Natural killer cell (primary cell): ENCODE measurements at regions not wholly inside any gene's neighbourhood (a gene's known extent, or its start where the extent isn't known, plus 50 kb on each side); places are given as distances from the start of the nearest gene placed in this dataset.
"Not testable (repeated sequence)": the region's sequence is repeated elsewhere in the genome, so short reads cannot be mapped to it uniquely, and the experiment has no call there.

Experiments
- ATAC-seq, 3 donors: fragments of 150-1000 bp in 2 of 3; fragments of 200-7000 bp in 1 of 3; cut with Tn5 transposase; 1 replicate in 1 of 3; 2 replicates in 2 of 3; pipeline ENCODE4 v1.10.0; 2021; ENCODE audit warnings: mild to moderate bottlenecking in 2 of 3, moderate library complexity in 2 of 3
- DNase-seq, 2 donors: peaks; one replicate each; pipeline versions ENCODE4 v3.0.0 to v3.0.0-alpha.2; 2013 to 2021; ENCODE audit warnings: mixed read lengths in 1 of 2
- H3K27ac ChIP-seq: one replicate; pipeline ENCODE4 v1.5.1; 2013; ENCODE audit warnings: mild to moderate bottlenecking, low read length
- H3K27me3 ChIP-seq: one replicate; pipeline ENCODE4 v1.6.1; 2013; ENCODE audit warnings: low read length; ENCODE audit not compliant: control insufficient read depth, insufficient read depth
- H3K36me3 ChIP-seq: one replicate; pipeline ENCODE4 v1.6.1; 2013; ENCODE audit warnings: low read length; ENCODE audit not compliant: control insufficient read depth, insufficient read depth
- H3K4me1 ChIP-seq: one replicate; pipeline ENCODE4 v1.6.1; 2013; ENCODE audit warnings: low read length; ENCODE audit not compliant: control insufficient read depth, insufficient read depth
- H3K4me3 ChIP-seq: one replicate; pipeline ENCODE4 v1.5.1; 2013; ENCODE audit warnings: low read length
- H3K9me3 ChIP-seq: one replicate; pipeline ENCODE4 v1.6.1; 2013; ENCODE audit warnings: low read length; ENCODE audit not compliant: control insufficient read depth, insufficient read depth
- H3K27ac Mint-ChIP-seq, 2 donors: one replicate each; pipeline ENCODE4 v1.8.0; 2022; ENCODE audit warnings: mild to moderate bottlenecking in 2 of 2, mixed read lengths in 2 of 2, moderate library complexity in 1 of 2
- H3K27me3 Mint-ChIP-seq, 2 donors: one replicate each; pipeline ENCODE4 v1.8.0; 2022; ENCODE audit warnings: low read depth in 2 of 2, mixed read lengths in 2 of 2
- H3K36me3 Mint-ChIP-seq: one replicate; pipeline ENCODE4 v1.8.0; 2022; ENCODE audit warnings: mixed read lengths
- H3K4me1 Mint-ChIP-seq, 2 donors: one replicate each; pipeline ENCODE4 v1.8.0; 2022; ENCODE audit warnings: mixed read lengths in 2 of 2
- H3K4me3 Mint-ChIP-seq: one replicate; pipeline ENCODE4 v1.8.0; 2022; ENCODE audit warnings: mild to moderate bottlenecking, moderate library complexity, mixed read lengths
- H3K9me3 Mint-ChIP-seq, 2 donors: one replicate each; pipeline ENCODE4 v1.8.0; 2022; ENCODE audit warnings: mixed read lengths in 2 of 2
- WGBS: methylation state at CpG from one replicate; pipeline ENCODE4 v1.1.7; 2013; ENCODE audit warnings: missing lambda C conversion rate; ENCODE audit not compliant: insufficient coverage; 5-methylcytosine and 5-hydroxymethylcytosine counted together
- intact Hi-C: fragments of 100-400 bp; cut with micrococcal nuclease; formaldehyde crosslinking; loops from one replicate; pipeline ENCODE4 v1.14.2; 2022
- TF ChIP-seq, protein P1 (sequence below): fragments of 200-600 bp; IDR thresholded peaks from one replicate; pipeline ENCODE4 v1.8.0; 2022; ENCODE audit warnings: antibody characterized with exemption

DNA sequence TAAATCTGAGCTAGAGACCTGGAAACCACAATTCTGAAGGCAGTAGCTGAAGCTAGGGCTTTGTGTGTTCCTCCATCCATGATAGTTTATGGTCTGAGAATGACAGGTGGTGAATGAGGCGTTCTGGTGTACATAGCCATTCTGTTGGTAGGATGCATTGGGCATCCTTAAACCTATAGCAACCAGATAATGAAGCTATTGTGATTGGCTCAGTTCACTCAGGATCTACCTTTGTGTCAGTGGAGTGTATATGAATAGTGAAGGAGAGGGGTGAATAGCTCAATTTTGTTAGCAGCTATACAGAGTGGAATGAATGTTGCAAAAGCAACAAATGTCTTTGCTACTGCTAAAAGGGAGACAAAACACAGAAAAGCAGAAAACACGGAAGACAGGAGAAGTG, 80.0 kb upstream of the PCDH20 start:
- WGBS, result 100% methylated on average over 1 of the region's 2 CpGs
- Histone ChIP-seq H3K4me3 (no peak overlapping the region), H3K36me3 (no peaks in the 10 kb centered on the region), H3K27ac (no peak overlapping the region), H3K27me3 (no peaks in the 10 kb centered on the region), H3K9me3 (no peaks in the 10 kb centered on the region), H3K4me1 (no peaks in the 10 kb centered on the region)
- TF ChIP-seq, protein P1, sequence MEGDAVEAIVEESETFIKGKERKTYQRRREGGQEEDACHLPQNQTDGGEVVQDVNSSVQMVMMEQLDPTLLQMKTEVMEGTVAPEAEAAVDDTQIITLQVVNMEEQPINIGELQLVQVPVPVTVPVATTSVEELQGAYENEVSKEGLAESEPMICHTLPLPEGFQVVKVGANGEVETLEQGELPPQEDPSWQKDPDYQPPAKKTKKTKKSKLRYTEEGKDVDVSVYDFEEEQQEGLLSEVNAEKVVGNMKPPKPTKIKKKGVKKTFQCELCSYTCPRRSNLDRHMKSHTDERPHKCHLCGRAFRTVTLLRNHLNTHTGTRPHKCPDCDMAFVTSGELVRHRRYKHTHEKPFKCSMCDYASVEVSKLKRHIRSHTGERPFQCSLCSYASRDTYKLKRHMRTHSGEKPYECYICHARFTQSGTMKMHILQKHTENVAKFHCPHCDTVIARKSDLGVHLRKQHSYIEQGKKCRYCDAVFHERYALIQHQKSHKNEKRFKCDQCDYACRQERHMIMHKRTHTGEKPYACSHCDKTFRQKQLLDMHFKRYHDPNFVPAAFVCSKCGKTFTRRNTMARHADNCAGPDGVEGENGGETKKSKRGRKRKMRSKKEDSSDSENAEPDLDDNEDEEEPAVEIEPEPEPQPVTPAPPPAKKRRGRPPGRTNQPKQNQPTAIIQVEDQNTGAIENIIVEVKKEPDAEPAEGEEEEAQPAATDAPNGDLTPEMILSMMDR, result no peak
- DNase-seq (no peak), ATAC-seq (no peak)
- intact Hi-C loops, result no loop called here
- Mint-ChIP-seq H3K4me3 (no peak overlapping the region), H3K27ac (no peak overlapping the region), H3K27me3 (no peaks in the 10 kb centered on the region), H3K4me1 (no peaks in the 10 kb centered on the region), H3K36me3 (no peaks in the 10 kb centered on the region), H3K9me3 (peaks cover 12 to 26% of the 10 kb centered on the region in 2 donors)

DNA sequence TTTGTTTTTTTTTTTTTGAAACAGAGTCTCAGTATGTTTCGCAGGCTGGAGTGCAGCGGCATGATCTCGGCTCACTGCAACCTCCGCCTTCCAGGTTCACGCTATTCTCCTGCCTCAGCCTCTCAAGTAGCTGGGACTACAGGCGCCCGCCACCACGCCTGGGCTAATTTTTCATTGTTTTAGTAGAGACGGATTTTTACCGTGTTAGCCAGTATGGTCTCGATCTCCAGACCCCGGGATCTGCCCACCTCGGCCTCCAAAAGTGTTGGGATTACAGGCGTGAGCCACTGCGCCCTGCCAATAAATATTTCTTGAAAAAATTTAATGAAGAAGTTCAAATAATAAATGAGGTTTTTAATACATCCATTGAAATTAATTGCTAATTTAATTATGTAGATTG, 77.9 kb upstream of the PCDH20 start:
- H3K27ac Mint-ChIP-seq, H3K27me3 Mint-ChIP-seq, intact Hi-C loops, H3K4me3 ChIP-seq, H3K4me3 Mint-ChIP-seq, H3K4me1 ChIP-seq, ATAC-seq, DNase-seq, H3K36me3 Mint-ChIP-seq, H3K36me3 ChIP-seq, H3K27ac ChIP-seq, H3K27me3 ChIP-seq, H3K9me3 ChIP-seq, H3K4me1 Mint-ChIP-seq: not testable (repeated sequence)
- 95% methylated on average over 15 of the region's 15 CpGs for WGBS
- H3K9me3 Mint-ChIP-seq, result peaks cover 10 to 23% of the 10 kb centered on the region in 2 donors

DNA sequence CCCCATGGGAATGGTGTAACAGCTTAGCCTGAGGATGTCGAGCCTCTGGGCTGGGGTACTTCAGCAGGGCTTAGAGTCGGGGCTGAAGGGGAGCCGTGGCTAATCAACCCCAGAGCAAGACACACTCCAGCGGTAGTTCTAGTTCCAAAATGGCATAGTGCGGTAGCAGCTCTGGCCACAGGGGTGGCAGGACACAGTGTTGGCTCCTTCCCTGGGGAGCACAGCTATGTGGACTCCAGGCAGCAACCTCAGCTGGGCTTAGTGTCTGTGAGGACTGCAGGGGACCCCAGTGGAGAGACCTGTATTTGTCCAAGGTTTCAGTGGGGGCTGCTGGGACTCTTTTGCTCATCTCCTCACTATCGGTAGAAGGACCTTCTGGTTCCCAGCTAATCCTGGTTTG, 70.8 kb upstream of the PCDH20 start:
- no peak overlapping the region for H3K4me3 Mint-ChIP-seq
- intact Hi-C loops, result no loop called here
- no peaks in the 10 kb centered on the region for H3K4me1 Mint-ChIP-seq
- Histone ChIP-seq H3K27ac (no peak overlapping the region), H3K9me3 (peaks cover 13% of the 10 kb centered on the region), H3K27me3 (no peaks in the 10 kb centered on the region), H3K4me3 (no peak overlapping the region), H3K36me3 (no peaks in the 10 kb centered on the region), H3K4me1 (no peaks in the 10 kb centered on the region)
- DNase-seq, result no peak
- no peak overlapping the region for H3K27ac Mint-ChIP-seq
- TF ChIP-seq, protein P1, result no peak
- H3K9me3 Mint-ChIP-seq, result peaks cover 9 to 14% of the 10 kb centered on the region in 2 donors
- WGBS, result 78% methylated on average over 6 of the region's 6 CpGs
- no peak for ATAC-seq
- H3K27me3 Mint-ChIP-seq, result no peaks in the 10 kb centered on the region
- peaks cover 8% of the 10 kb centered on the region for H3K36me3 Mint-ChIP-seq

DNA sequence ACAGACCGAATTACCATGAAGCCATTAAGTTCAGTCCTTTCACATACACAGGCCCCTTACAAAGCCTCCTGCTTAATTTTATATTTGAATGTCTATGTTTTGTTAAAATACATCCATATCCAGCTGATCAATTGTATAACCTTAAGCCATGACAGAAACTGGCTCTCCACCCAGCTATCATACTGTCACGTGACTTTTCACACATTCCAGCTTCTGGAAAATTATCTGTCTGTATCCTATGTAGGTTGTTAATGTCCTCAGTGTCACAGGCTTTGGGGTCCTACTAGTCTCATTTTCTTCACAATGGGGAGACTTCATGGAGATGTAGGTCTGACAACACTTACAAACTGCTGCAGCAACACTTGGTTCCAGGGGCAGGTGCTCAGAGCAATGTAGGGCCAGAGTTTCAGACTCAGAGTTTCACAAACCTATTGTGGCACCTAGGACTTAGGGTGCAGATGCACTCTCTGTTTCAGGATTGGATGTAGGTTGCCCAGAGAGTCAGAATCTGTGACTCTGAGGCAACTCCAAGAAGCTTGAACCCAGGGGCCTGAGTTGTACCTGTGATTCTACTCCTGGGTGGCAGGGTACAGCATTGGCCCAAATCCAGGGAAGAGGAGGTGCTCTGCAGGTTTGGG, 69.6 kb upstream of the PCDH20 start:
- DNase-seq (no peak), ATAC-seq (no peak)
- peaks cover 10 to 19% of the 10 kb centered on the region in 2 donors for H3K9me3 Mint-ChIP-seq
- H3K4me3 Mint-ChIP-seq, result no peak overlapping the region
- Histone ChIP-seq H3K4me3 (no peak overlapping the region), H3K36me3 (no peaks in the 10 kb centered on the region), H3K4me1 (no peaks in the 10 kb centered on the region), H3K27ac (no peak overlapping the region), H3K9me3 (peaks cover 13% of the 10 kb centered on the region), H3K27me3 (no peaks in the 10 kb centered on the region)
- TF ChIP-seq, protein P1, result no peak
- no peaks in the 10 kb centered on the region for H3K4me1 Mint-ChIP-seq
- 83% methylated on average over 1 of the region's 2 CpGs for WGBS
- peaks cover 20% of the 10 kb centered on the region for H3K36me3 Mint-ChIP-seq
- no peaks in the 10 kb centered on the region for H3K27me3 Mint-ChIP-seq
- intact Hi-C loops, result no loop called here
- no peak overlapping the region for H3K27ac Mint-ChIP-seq
